ENCODE measurements at regions not wholly inside any gene's neighbourhood (a gene's known extent, or its start where the extent isn't known, plus 50 kb on each side); places are given as distances from the start of the nearest gene placed in this dataset.

GRCh38 chr12:75964150-75964549 is 67.4 kb downstream of the PHLDA1 start:
- peak; percentile 93 for ATAC-seq
- H3K4me1 ChIP-seq = peaks cover 15% of the 10 kb centered on the region
- TF ChIP-seq, protein P1, sequence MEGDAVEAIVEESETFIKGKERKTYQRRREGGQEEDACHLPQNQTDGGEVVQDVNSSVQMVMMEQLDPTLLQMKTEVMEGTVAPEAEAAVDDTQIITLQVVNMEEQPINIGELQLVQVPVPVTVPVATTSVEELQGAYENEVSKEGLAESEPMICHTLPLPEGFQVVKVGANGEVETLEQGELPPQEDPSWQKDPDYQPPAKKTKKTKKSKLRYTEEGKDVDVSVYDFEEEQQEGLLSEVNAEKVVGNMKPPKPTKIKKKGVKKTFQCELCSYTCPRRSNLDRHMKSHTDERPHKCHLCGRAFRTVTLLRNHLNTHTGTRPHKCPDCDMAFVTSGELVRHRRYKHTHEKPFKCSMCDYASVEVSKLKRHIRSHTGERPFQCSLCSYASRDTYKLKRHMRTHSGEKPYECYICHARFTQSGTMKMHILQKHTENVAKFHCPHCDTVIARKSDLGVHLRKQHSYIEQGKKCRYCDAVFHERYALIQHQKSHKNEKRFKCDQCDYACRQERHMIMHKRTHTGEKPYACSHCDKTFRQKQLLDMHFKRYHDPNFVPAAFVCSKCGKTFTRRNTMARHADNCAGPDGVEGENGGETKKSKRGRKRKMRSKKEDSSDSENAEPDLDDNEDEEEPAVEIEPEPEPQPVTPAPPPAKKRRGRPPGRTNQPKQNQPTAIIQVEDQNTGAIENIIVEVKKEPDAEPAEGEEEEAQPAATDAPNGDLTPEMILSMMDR (IDR thresholded peaks at IDR 0.05) = no peak
- H3K27me3 ChIP-seq = no peaks in the 10 kb centered on the region
- no peaks in the 10 kb centered on the region for H3K9me3 ChIP-seq
- H3K36me3 ChIP-seq = no peaks in the 10 kb centered on the region
- intact Hi-C loops (cut with DNase I) = no loop called here
- H3K4me3 ChIP-seq = no peak overlapping the region
- peak; percentile 78 for DNase-seq
- H3K27ac ChIP-seq = no peak overlapping the region

DNA sequence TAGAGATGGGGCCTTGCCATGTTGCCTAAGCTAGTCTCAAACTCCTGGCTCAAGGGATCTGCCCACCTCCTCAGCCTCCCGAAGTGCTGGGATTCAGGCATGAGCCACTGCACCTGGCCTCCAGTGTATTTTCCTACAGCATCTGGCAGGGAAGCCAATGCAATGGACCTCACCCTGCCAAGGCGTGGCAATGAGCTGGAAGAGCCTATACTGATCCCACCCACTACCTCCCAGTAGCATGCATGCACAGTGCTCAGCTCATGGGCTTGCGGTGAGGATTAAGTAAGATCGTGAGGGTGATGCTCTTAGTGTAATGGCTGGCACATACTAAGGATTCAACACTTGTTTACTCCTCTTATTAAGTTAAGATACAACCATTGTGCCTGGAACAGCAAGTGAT is 69.7 kb downstream of the PHLDA1 start:
- H3K27ac ChIP-seq = no peak overlapping the region
- DNase-seq = no peak
- intact Hi-C loops (cut with DNase I) = no loop called here
- TF ChIP-seq, protein P1 (IDR thresholded peaks at IDR 0.05) = no peak
- peaks cover 18% of the 10 kb centered on the region for H3K4me1 ChIP-seq
- no peaks in the 10 kb centered on the region for H3K36me3 ChIP-seq
- ATAC-seq = no peak
- H3K9me3 ChIP-seq = no peaks in the 10 kb centered on the region
- no peaks in the 10 kb centered on the region for H3K27me3 ChIP-seq
- no peak overlapping the region for H3K4me3 ChIP-seq

DNA sequence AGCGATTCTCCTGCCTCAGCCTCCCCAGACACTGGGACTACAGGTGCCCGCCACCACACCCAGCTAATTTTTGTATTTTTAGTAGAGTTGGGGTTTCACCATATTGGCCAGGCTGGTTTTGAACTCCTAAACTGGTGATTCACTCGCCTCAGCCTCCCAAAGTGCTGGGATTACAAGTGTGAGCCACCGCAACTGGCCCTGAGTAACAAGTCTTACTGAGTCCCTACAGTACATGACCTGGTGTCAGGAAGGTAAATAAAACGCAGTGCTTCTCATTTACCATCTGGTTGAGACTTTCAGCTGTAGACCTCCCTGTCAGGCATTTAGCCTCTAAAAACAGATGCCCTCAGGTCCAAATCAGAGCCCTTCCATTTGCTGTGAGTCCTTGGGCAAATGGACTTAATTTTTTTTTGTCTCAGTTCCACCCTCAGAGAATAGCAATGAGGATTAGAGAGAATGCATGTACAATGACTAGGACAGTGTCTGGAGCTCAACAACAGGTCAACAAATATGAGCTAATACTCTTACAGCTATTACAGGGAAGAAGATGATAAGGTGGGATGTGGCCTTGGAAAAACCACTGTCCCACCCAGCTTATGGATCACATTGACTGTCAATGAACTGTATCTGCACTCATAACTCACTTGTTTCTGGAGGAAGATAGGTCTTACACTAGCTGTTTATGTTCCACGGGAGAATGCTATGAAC is 70.5 kb downstream of the PHLDA1 start:
- Histone ChIP-seq H3K4me1 (peaks cover 18% of the 10 kb centered on the region), H3K9me3 (no peaks in the 10 kb centered on the region), H3K27me3 (no peaks in the 10 kb centered on the region), H3K27ac (no peak overlapping the region), H3K4me3 (no peak overlapping the region), H3K36me3 (no peaks in the 10 kb centered on the region)
- intact Hi-C loops (cut with DNase I) = no loop called here
- ATAC-seq = no peak
- DNase-seq = no peak
- TF ChIP-seq, protein P1 (IDR thresholded peaks at IDR 0.05) = no peak

DNA sequence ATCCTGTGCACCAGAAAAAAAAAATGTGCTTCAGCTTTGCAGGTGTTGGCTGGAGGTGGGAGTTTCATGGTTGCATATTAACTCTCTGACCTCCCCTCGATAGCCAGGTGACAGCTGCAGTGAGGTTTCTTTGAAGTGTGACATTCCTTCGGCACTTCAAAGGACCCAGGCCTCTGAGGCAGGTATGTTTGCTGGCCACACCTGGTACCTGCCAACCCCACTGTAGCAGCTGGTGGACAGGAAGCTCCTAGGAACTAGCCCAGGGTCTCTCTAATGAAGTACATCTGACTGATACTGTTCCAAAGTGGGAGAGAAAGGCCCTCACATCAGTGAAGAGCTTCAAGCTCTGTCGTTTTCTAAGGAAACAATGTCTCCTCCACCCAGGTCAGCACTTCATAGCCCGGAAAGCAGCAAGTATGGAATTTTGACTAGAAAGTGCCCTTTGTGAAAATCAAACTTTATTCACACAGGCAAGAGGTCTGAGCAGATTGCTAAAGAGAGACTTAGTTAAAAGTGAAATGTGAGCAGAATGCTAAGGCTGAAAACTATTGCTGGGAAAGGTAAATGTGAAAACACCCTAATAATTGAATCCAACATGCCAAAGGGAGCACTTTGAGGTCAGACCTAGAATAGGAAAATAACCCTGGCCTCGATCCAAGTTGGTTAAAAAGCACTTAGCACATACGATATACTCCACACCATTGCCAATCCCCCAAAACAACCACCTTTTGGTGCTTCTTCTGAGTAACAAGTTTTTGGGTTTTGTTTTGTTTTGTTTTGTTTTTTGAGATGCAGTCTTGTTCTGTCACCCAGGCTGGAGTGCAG is 71.3 kb downstream of the PHLDA1 start:
- Histone ChIP-seq H3K27ac (no peak overlapping the region), H3K36me3 (no peaks in the 10 kb centered on the region), H3K27me3 (no peaks in the 10 kb centered on the region), H3K4me3 (no peak overlapping the region), H3K9me3 (no peaks in the 10 kb centered on the region), H3K4me1 (peaks cover 18% of the 10 kb centered on the region)
- no peak for DNase-seq
- TF ChIP-seq, protein P1 (IDR thresholded peaks at IDR 0.05) = no peak
- intact Hi-C loops (cut with DNase I) = no loop called here
- peak; percentile 64 for ATAC-seq

GRCh38 chr12:75959506-75959905 is 72.1 kb downstream of the PHLDA1 start:
- Histone ChIP-seq H3K9me3 (no peaks in the 10 kb centered on the region), H3K27me3 (no peaks in the 10 kb centered on the region), H3K4me1 (peaks cover 18% of the 10 kb centered on the region), H3K4me3 (no peak overlapping the region), H3K36me3 (no peaks in the 10 kb centered on the region), H3K27ac (no peak overlapping the region)
- TF ChIP-seq, protein P1 (IDR thresholded peaks at IDR 0.05) = no peak
- intact Hi-C loops (cut with DNase I) = no loop called here
- DNase-seq (no peak), ATAC-seq (no peak)
